Mucosa of stomach (tissue), 1 donor: ENCODE measurements at regions not wholly inside any gene's neighbourhood (a gene's known extent, or its start where the extent isn't known, plus 50 kb on each side); places are given as distances from the start of the nearest gene placed in this dataset.
A peak's percentile ranks its signal among the peaks of the same experiment; 100 is the strongest.

ENCODE experiments used
- H3K27me3 ChIP-seq: one replicate; pipeline ENCODE4 v1.7.0; 2013; ENCODE audit warnings: mild to moderate bottlenecking, low read length; ENCODE audit not compliant: control insufficient read depth, insufficient read depth
- H3K36me3 ChIP-seq: one replicate; pipeline ENCODE4 v1.7.0; 2013; ENCODE audit warnings: low read length; ENCODE audit not compliant: control insufficient read depth, insufficient read depth
- H3K4me1 ChIP-seq: one replicate; pipeline ENCODE4 v1.7.0; 2013; ENCODE audit warnings: mild to moderate bottlenecking, low read length; ENCODE audit not compliant: control insufficient read depth, insufficient read depth
- H3K4me3 ChIP-seq: one replicate; pipeline ENCODE4 v1.7.0; 2013; ENCODE audit warnings: low read length
- H3K9ac ChIP-seq: one replicate; pipeline ENCODE4 v1.7.0; 2013; ENCODE audit warnings: mild to moderate bottlenecking, low read length, moderate library complexity
- H3K9me3 ChIP-seq: one replicate; pipeline ENCODE4 v1.7.0; 2013; ENCODE audit warnings: mild to moderate bottlenecking, low read length, moderate library complexity; ENCODE audit not compliant: control insufficient read depth
- donor health status: Pancreatic carcinoma.

DNA sequence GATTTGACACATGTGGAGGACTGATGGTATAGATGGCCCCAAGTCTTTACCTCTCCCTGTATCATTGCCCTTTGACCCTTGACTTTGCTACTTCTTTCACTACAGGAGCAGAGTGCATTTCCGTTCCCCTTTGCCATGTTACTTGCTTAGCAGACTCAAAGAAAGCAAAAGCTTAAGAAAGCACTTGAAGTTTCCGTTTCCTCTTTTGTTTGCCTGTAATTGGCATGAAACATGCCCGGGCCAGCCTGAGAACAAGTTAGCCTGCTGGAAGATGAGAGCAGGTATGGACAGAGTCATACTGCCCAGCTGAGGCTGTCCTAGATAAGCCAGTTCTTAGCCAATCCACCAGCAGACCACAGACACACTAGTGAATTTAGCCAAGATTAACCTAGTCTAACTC, 206.0 kb downstream of the BCOR start:
- H3K9me3 ChIP-seq: no peaks in the 10 kb centered on the region
- no peak overlapping the region for H3K9ac ChIP-seq
- no peaks in the 10 kb centered on the region for H3K27me3 ChIP-seq
- H3K4me3 ChIP-seq: no peak overlapping the region
- peaks cover 21% of the 10 kb centered on the region for H3K4me1 ChIP-seq
- H3K36me3 ChIP-seq: no peaks in the 10 kb centered on the region

DNA sequence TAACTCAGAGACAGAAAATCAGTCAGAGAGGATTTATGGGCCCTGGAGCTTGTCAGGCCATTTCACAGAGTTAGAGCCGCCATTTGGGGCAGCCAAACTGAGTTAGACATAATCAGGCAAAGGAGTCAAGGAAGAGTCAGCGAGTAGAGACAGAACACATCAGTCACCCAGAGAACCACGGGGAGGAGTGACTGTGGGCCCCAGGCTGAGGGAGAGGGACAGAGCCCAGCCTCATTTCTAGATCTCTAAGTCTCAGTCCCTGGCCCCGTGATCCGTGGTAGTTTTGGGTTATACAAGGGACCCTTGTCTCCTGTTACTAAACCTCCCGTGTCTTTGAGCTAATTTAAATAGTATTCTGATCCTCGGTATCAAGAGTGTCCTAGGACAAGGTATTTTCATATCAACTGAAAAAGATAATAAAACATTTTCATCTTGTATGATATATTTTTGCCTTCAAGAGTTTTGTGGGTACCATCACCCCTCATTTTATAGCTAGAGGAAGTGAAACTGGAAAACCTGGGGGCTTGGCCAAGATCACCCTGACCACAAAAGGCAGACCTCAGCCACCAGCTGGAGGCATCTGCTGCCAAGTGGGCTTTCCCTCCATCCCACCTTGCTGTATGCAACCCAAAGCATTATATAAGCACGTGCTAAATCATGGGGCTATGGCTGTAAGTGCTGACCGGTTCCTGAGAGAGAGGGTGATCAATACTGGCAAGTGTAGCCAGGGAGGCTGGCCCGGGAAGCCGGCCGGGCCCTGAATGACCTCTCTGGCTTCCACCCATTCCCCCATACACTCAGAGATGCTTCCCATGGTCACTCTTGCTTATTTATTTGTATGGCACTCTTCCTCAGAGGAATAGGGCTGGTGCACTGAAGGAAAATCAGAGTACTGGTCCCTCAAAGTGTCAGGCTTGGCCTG, 204.1 kb downstream of the BCOR start:
- Histone ChIP-seq H3K4me3 (no peak overlapping the region), H3K27me3 (no peaks in the 10 kb centered on the region), H3K9me3 (no peaks in the 10 kb centered on the region), H3K4me1 (peaks cover 39% of the 10 kb centered on the region), H3K36me3 (no peaks in the 10 kb centered on the region), H3K9ac (no peak overlapping the region)

DNA sequence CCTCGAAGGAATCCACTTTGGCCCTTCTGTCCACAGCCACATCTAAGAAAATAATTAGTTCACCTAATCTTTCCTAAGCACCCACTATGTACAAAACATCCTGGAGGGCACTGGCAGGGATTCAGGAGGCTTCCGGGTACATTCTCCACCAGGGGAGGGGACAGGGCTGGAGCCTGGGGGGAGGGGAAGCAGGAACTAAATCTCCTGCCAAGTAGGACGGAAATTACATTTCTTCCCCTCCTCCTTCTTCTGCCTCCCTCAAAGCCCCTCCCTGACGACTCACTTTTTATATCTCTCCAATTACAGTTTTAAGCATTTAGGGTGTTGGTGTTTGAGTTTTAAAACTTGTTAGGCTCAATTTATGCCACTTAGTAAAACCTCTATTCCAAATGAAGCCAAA, 203.1 kb downstream of the BCOR start:
- Histone ChIP-seq H3K9ac (no peak overlapping the region), H3K36me3 (no peaks in the 10 kb centered on the region), H3K4me1 (peaks cover 48% of the 10 kb centered on the region), H3K9me3 (no peaks in the 10 kb centered on the region), H3K27me3 (no peaks in the 10 kb centered on the region), H3K4me3 (no peak overlapping the region)

DNA sequence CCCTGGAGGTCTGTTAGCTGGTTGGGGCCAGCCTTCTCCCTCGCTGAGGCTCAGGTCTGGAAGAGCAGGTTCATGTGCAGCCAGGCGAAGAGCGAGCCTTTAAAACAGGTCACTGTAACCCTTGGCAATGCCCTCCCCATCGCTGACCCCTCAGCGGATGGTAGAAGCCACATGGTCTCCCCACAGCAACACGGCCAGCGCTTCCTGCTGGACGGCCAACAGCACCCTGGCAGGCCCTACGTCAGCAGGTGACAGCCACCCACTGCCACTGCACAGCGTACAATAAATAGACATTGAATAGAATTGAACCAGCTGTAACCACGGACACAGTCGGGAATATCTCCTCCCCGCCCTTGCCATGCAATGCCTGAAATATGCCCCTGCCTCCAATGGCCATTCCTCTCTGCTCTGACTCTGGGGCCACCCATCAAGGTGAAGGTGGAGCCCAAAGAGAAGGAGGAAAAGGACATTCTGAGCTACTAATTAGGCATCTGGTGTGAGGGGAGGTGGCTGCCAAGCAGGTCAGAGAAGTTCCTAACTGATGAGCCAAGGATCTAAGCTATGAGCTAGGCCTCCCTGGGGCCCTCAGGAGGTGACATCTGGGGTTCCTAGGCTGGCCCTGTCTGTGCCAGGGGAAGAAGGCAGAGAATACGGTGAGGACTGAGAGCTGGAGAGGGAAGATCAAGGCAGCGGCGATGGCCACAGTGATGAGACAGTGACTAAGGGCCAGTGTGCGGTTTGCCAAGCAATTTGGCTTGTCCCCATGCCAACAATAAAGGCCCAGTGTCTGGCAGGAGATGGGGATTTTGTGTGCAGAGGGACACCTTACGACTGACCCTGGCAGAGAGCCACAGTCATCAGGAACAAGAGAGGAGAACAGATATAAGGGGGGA, 202.3 kb downstream of the BCOR start:
- H3K4me1 ChIP-seq: peaks cover 52% of the 10 kb centered on the region
- no peaks in the 10 kb centered on the region for H3K36me3 ChIP-seq
- H3K4me3 ChIP-seq: no peak overlapping the region
- H3K9me3 ChIP-seq: no peaks in the 10 kb centered on the region
- H3K27me3 ChIP-seq: no peaks in the 10 kb centered on the region
- H3K9ac ChIP-seq: no peak overlapping the region

DNA sequence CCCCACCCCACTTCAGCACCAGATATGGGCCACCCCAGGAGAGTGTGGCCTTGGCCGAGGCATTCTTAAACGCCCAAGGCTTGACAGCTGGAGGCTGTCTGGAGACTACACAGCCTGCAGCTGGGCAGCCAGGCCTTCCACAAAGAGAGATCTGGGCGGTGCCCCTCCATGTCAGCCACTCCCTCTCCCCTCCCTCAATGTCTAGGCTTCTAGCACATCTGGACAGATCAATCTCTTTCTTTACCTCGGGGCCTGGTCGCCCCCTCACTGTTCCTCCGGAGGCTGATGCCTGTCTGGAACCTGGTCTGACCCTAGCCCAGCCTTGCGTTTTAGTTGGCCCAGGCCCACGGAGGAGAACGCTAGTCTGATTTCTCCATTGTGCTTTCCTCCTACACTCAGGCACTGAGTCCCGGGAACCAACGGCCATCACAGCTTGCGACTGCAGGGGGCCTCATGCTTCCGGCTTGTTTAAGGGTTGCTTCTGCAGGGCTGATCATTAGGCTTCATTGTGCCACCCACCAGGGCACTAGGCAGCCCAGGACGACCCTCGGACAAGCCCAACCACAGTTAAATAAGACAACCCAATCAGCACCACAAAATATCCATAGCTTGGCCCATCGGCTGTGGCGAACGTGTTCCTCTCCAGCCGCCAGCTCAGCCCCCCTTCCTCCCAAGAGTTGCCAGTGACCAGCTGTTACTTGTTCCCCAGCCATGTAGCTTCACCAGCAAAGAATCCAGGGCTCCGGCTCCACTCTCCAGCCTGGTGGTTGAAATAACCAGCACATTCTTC, 200.6 kb downstream of the BCOR start:
- Histone ChIP-seq H3K9me3 (no peaks in the 10 kb centered on the region), H3K4me1 (peaks cover 44% of the 10 kb centered on the region), H3K27me3 (no peaks in the 10 kb centered on the region), H3K4me3 (no peak overlapping the region), H3K9ac (peak overlapping the region; percentile 28), H3K36me3 (no peaks in the 10 kb centered on the region)

DNA sequence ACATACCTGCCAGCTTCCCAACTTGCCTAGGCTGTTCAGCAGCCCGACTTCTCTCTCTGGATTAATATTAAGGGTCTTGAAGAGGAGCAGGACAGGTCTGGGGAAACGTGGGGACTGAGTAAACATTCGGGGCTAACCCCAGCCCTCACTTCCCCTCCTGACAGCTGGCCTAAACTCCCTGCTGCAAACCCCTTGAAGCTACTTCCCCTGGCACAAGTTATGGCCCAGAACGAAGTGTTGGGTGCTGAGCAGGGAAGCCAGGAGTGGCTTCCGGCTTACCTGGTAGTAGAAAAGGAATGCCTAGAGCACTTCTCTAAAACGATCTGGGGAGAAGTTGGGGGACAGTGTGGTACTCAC, 200.0 kb downstream of the BCOR start:
- no peaks in the 10 kb centered on the region for H3K36me3 ChIP-seq
- no peak overlapping the region for H3K4me3 ChIP-seq
- no peaks in the 10 kb centered on the region for H3K9me3 ChIP-seq
- H3K9ac ChIP-seq: peak overlapping the region; percentile 28
- H3K4me1 ChIP-seq: peaks cover 44% of the 10 kb centered on the region
- H3K27me3 ChIP-seq: no peaks in the 10 kb centered on the region

DNA sequence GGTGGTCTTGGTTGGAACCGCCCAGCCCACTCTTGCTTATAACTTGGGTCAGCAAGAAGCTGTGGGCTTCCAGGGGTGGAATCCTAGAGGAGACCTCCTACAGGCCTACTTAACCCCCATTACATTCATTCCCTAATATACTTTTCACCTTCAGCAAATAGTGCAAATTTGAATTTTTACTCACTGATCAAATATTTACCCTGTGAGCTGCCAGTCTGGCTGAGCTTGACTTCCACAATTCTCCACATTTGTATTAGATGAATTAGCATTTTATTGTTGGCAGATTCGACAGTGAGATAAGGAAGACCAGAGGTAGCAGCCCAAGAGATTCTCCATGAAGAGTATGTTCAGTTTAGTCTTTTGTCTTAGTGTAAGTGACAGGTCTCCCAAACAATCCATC, 199.6 kb downstream of the BCOR start:
- H3K9ac ChIP-seq: peak overlapping the region; percentile 28
- H3K36me3 ChIP-seq: no peaks in the 10 kb centered on the region
- H3K9me3 ChIP-seq: no peaks in the 10 kb centered on the region
- peaks cover 44% of the 10 kb centered on the region for H3K4me1 ChIP-seq
- H3K4me3 ChIP-seq: no peak overlapping the region
- no peaks in the 10 kb centered on the region for H3K27me3 ChIP-seq

DNA sequence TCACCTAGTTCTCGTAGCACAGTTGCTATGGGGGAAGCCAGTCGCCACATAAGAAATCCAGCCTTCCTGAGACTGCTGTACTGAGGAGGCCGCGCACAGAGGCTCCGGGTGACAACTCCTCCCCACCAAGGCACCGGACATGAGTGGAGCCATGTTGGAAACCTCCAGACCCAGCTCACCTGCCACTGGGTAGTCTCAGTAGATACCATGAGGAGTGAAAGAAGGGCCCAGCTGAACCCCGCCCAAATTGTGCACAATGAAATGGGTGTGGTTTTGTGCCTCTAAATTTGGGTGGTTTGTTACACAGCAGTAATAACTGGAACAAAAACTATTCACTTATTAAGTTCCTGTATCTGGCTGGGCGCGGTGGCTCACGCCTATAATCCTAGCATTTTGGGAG, 198.7 kb downstream of the BCOR start:
- Histone ChIP-seq H3K9ac (no peak overlapping the region), H3K36me3 (no peaks in the 10 kb centered on the region), H3K27me3 (no peaks in the 10 kb centered on the region), H3K9me3 (no peaks in the 10 kb centered on the region), H3K4me3 (no peak overlapping the region), H3K4me1 (peaks cover 44% of the 10 kb centered on the region)

DNA sequence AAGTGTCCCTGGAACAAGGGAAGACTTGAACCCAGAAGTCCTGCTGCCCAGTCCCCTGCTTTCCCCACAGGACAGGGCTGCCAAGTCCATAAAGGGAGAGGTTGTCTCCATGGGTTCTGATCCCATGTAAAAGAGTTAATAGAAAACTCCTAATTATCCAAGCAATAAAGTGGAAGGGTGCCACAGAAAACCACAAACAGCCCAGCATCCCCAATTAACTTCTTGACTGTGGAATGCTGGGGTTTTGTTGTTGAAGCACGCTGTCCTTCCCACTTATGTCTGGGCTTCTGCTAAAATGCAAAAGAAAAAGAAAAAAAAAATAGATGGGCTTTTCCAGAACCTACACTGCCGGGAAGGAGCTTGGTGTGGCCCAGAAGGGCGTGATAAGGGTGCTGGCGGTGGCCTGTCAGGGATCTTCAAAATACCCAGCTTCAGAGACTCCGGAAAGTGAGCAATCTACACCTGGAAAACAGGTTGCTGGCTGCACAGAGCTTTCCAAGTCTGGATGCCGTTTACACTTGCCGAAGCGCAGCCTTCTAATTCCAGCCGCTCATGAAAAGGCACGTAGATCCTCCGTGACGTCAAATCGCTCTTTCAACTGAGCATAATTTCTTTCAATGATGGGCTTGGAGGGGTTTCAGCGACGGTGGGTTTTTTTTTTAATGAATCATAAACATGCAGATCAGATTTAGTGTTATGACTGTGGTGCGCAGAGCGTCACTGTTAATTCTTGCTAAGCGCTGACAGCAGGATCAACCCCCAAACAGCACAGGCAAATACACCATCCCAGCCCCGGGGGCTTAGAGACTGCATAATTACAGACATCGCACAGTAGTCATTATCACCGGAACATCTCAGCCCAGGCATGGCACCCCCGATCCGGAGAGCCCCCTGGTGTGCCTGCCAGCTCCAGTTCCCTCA, 197.6 kb downstream of the BCOR start:
- H3K36me3 ChIP-seq: no peaks in the 10 kb centered on the region
- no peaks in the 10 kb centered on the region for H3K9me3 ChIP-seq
- no peak overlapping the region for H3K4me3 ChIP-seq
- peaks cover 39% of the 10 kb centered on the region for H3K4me1 ChIP-seq
- H3K27me3 ChIP-seq: no peaks in the 10 kb centered on the region
- no peak overlapping the region for H3K9ac ChIP-seq

DNA sequence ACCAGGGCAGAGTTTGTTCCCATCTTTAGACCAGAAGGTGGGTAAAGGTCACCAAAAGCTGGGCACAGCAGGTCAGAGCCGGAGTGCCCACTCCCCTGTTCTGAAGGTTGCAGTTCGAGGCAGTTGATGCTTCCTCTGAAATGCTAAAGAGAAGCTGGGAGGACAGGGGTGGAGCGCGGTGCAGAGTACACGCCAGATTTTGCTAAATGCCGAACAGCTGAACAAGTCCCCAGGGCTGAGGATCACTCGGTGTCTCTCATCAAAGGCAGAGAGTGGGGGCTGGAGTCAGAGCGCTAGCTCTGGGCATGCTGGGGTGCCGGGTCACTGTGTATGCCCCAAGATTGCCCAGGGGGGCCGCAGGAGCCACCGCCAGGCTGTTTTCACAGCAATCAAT, 197.0 kb downstream of the BCOR start:
- Histone ChIP-seq H3K27me3 (no peaks in the 10 kb centered on the region), H3K36me3 (no peaks in the 10 kb centered on the region), H3K9ac (no peak overlapping the region), H3K9me3 (no peaks in the 10 kb centered on the region), H3K4me1 (peaks cover 33% of the 10 kb centered on the region), H3K4me3 (no peak overlapping the region)

DNA sequence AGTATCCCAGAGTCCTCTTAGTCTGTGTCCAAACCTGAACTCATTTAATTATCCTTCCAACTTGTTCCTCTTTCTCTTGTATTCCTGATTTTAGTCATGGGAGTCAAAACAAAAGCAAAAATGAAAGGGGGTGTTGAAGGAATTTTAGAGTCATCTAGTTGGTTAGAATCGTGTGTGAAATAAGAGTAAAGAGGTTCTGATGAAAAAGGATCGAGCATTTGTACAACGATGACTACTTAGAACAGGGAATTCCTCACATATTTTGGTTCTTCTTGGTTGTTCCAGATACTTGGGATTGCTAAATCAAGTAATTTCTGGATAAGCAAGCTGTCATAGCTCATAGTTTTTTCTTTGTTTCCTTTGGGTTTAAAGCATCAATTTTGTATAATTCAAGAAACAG, 194.4 kb downstream of the BCOR start:
- Histone ChIP-seq H3K27me3 (no peaks in the 10 kb centered on the region), H3K9me3 (no peaks in the 10 kb centered on the region), H3K4me1 (peaks cover 19% of the 10 kb centered on the region), H3K36me3 (no peaks in the 10 kb centered on the region), H3K9ac (no peak overlapping the region), H3K4me3 (no peak overlapping the region)
